Neural progenitor cell (in vitro differentiated cells): ENCODE measurements at regions not wholly inside any gene's neighbourhood (a gene's known extent, or its start where the extent isn't known, plus 50 kb on each side); places are given as distances from the start of the nearest gene placed in this dataset.
"Not testable (repeated sequence)": the region's sequence is repeated elsewhere in the genome, so short reads cannot be mapped to it uniquely, and the experiment has no call there.

Source experiments
- DNase-seq: peaks from one replicate; pipeline ENCODE4 v3.0.0-alpha.2; 2016; ENCODE audit warnings: low spot score
- H2AFZ ChIP-seq: fragments of 200-600 bp; sonication (generic); replicated peaks from 2 replicates; pipeline ENCODE4 v1.6.1; 2016; ENCODE audit warnings: antibody characterized with exemption
- H3F3A ChIP-seq: fragments of 200-600 bp; sonication (generic); 2 replicates; pipeline ENCODE4 v1.6.1; 2016; ENCODE audit warnings: antibody characterized with exemption, low read depth
- H3K27ac ChIP-seq: fragments of 200-600 bp; sonication (generic); 2 replicates; pipeline ENCODE4 v1.5.1; 2016; ENCODE audit warnings: mild to moderate bottlenecking
- H3K27me3 ChIP-seq: fragments of 200-600 bp; sonication (generic); 2 replicates; pipeline ENCODE4 v1.6.1; 2016; ENCODE audit warnings: mild to moderate bottlenecking, moderate library complexity
- H3K36me3 ChIP-seq: fragments of 200-600 bp; sonication (generic); 2 replicates; pipeline ENCODE4 v1.5.1; 2016
- H3K4me1 ChIP-seq: fragments of 200-600 bp; sonication (generic); 2 replicates; pipeline ENCODE4 v1.6.1; 2016; ENCODE audit warnings: mixed run types
- H3K4me2 ChIP-seq: fragments of 200-600 bp; sonication (generic); 2 replicates; pipeline ENCODE4 v1.6.1; 2016
- H3K4me3 ChIP-seq: fragments of 200-600 bp; sonication (generic); 2 replicates; pipeline ENCODE4 v1.5.1; 2016
- H3K79me2 ChIP-seq: fragments of 200-600 bp; sonication (generic); 2 replicates; pipeline ENCODE4 v1.6.1; 2016; ENCODE audit warnings: low read depth
- H3K9ac ChIP-seq: fragments of 200-600 bp; sonication (generic); 2 replicates; pipeline ENCODE4 v1.6.1; 2016
- H3K9me3 ChIP-seq: fragments of 200-600 bp; sonication (generic); 2 replicates; pipeline ENCODE4 v1.5.1; 2016; ENCODE audit warnings: low read depth
- H4K20me1 ChIP-seq: fragments of 200-600 bp; sonication (generic); 2 replicates; pipeline ENCODE4 v1.6.1; 2016; ENCODE audit warnings: low read depth
- H3K27ac Mint-ChIP-seq: 3 replicates; pipeline ENCODE4 v1.8.0; 2021; ENCODE audit warnings: mixed read lengths
- H3K27me3 Mint-ChIP-seq: 2 replicates; pipeline ENCODE4 v1.8.0; 2022; ENCODE audit warnings: low read depth, mild to moderate bottlenecking, inconsistent platforms, moderate library complexity, mixed read lengths; ENCODE audit not compliant: insufficient read depth
- H3K36me3 Mint-ChIP-seq: 3 replicates; pipeline ENCODE4 v1.8.0; 2021; ENCODE audit warnings: mixed read lengths
- H3K4me1 Mint-ChIP-seq: 3 replicates; pipeline ENCODE4 v1.8.0; 2021; ENCODE audit warnings: mixed read lengths
- H3K4me3 Mint-ChIP-seq: 3 replicates; pipeline ENCODE4 v1.8.0; 2021; ENCODE audit warnings: mild to moderate bottlenecking, moderate library complexity, mixed read lengths
- H3K9me3 Mint-ChIP-seq: 3 replicates; pipeline ENCODE4 v1.8.0; 2020; ENCODE audit warnings: mixed read lengths

GRCh38 chr16:33913601-33914000, 454.2 kb downstream of the TP53TG3F start:
- H3K4me1 Mint-ChIP-seq, DNase-seq, H3K4me1 ChIP-seq, H3K79me2 ChIP-seq, H3K9me3 Mint-ChIP-seq, H3K9me3 ChIP-seq, H3K27me3 Mint-ChIP-seq, H3K27ac Mint-ChIP-seq, H3K4me2 ChIP-seq, H3K36me3 ChIP-seq, H3K36me3 Mint-ChIP-seq, H3K4me3 ChIP-seq, H3F3A ChIP-seq, H4K20me1 ChIP-seq, H3K4me3 Mint-ChIP-seq, H2AFZ ChIP-seq, H3K9ac ChIP-seq, H3K27ac ChIP-seq, H3K27me3 ChIP-seq: not testable (repeated sequence)

- not testable (repeated sequence) for H3K9ac ChIP-seq, H3K4me1 ChIP-seq, H3F3A ChIP-seq, H3K9me3 Mint-ChIP-seq, H4K20me1 ChIP-seq, H3K4me3 ChIP-seq, H3K27me3 ChIP-seq, H2AFZ ChIP-seq, H3K4me2 ChIP-seq, H3K36me3 Mint-ChIP-seq, H3K27ac ChIP-seq, H3K36me3 ChIP-seq, H3K27me3 Mint-ChIP-seq, H3K27ac Mint-ChIP-seq, H3K4me1 Mint-ChIP-seq, DNase-seq, H3K9me3 ChIP-seq, H3K79me2 ChIP-seq, H3K4me3 Mint-ChIP-seq
Measured at GRCh38 chr16:33920761-33921545, 461.5 kb downstream of the TP53TG3F start.

GRCh38 chr16:33922914-33923313, 463.5 kb downstream of the TP53TG3F start:
- H3K4me2 ChIP-seq, H3K36me3 ChIP-seq, H3K9ac ChIP-seq, H3K79me2 ChIP-seq, H3K4me1 Mint-ChIP-seq, H3K4me3 Mint-ChIP-seq, H2AFZ ChIP-seq, H3K36me3 Mint-ChIP-seq, H3K9me3 Mint-ChIP-seq, H3K9me3 ChIP-seq, H3K4me1 ChIP-seq, H3K4me3 ChIP-seq, H3K27ac Mint-ChIP-seq, H3F3A ChIP-seq, H3K27me3 ChIP-seq, DNase-seq, H4K20me1 ChIP-seq, H3K27me3 Mint-ChIP-seq, H3K27ac ChIP-seq: not testable (repeated sequence)

- H3K9ac ChIP-seq, H3F3A ChIP-seq, H3K4me1 ChIP-seq, H2AFZ ChIP-seq, H3K9me3 Mint-ChIP-seq, H3K4me2 ChIP-seq, H4K20me1 ChIP-seq, H3K4me3 ChIP-seq, H3K4me1 Mint-ChIP-seq, H3K79me2 ChIP-seq, H3K27ac Mint-ChIP-seq, H3K27ac ChIP-seq, H3K27me3 ChIP-seq, DNase-seq, H3K36me3 Mint-ChIP-seq, H3K27me3 Mint-ChIP-seq, H3K9me3 ChIP-seq, H3K36me3 ChIP-seq, H3K4me3 Mint-ChIP-seq: not testable (repeated sequence)
Measured at GRCh38 chr16:33928026-33928425, 468.6 kb downstream of the TP53TG3F start.

DNA sequence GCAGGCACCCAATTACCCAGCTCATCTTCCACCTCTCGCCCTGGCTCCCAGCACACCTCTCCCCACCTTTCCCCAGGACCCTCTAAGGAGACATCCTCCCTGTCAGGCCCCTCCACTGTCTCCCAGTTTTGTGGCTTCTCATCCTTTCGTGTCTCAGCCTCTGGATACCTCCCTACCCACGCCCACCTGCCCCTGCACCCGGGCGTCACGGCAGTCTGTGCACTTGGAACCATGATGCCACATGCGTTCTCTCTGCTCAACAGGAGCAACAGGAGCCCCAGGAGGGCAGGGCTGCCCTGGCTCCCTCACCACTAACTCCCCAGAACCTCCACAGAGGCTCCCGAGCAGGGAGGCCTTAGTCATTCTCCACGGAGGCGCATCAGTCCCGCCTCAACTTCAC, 472.8 kb downstream of the TP53TG3F start:
- H2AFZ ChIP-seq, H3K4me3 ChIP-seq, H3K27ac ChIP-seq, H3K4me1 Mint-ChIP-seq, H3K79me2 ChIP-seq, H3K9me3 ChIP-seq, H4K20me1 ChIP-seq, H3K9me3 Mint-ChIP-seq, H3K4me2 ChIP-seq, H3K4me1 ChIP-seq, H3K27me3 ChIP-seq, H3K27me3 Mint-ChIP-seq, H3F3A ChIP-seq, H3K36me3 ChIP-seq, DNase-seq, H3K27ac Mint-ChIP-seq, H3K4me3 Mint-ChIP-seq, H3K9ac ChIP-seq, H3K36me3 Mint-ChIP-seq: not testable (repeated sequence)

GRCh38 chr16:33933039-33933438, 473.6 kb downstream of the TP53TG3F start:
- H3K9me3 Mint-ChIP-seq, H3K79me2 ChIP-seq, H3K4me3 ChIP-seq, H3K4me1 Mint-ChIP-seq, H3K4me3 Mint-ChIP-seq, H3K9me3 ChIP-seq, H3F3A ChIP-seq, H3K27ac Mint-ChIP-seq, H3K27me3 Mint-ChIP-seq, H3K27me3 ChIP-seq, H2AFZ ChIP-seq, H3K4me2 ChIP-seq, H4K20me1 ChIP-seq, H3K36me3 Mint-ChIP-seq, H3K36me3 ChIP-seq, H3K27ac ChIP-seq, DNase-seq, H3K4me1 ChIP-seq, H3K9ac ChIP-seq: not testable (repeated sequence)

- not testable (repeated sequence) for H3K36me3 ChIP-seq, H3K9ac ChIP-seq, H3K4me3 Mint-ChIP-seq, DNase-seq, H3K27me3 ChIP-seq, H3K4me1 ChIP-seq, H3K9me3 Mint-ChIP-seq, H3K27me3 Mint-ChIP-seq, H3K27ac ChIP-seq, H3K4me3 ChIP-seq, H4K20me1 ChIP-seq, H3K27ac Mint-ChIP-seq, H3K79me2 ChIP-seq, H3K4me1 Mint-ChIP-seq, H2AFZ ChIP-seq, H3F3A ChIP-seq, H3K36me3 Mint-ChIP-seq, H3K9me3 ChIP-seq, H3K4me2 ChIP-seq
Measured at GRCh38 chr16:33935766-33936165, 476.4 kb downstream of the TP53TG3F start.

- not testable (repeated sequence) for H3K27me3 Mint-ChIP-seq, H4K20me1 ChIP-seq, H3K36me3 ChIP-seq, H3K4me3 Mint-ChIP-seq, H3K27ac ChIP-seq, H3F3A ChIP-seq, DNase-seq, H3K4me1 Mint-ChIP-seq, H2AFZ ChIP-seq, H3K9ac ChIP-seq, H3K27ac Mint-ChIP-seq, H3K4me3 ChIP-seq, H3K9me3 Mint-ChIP-seq, H3K27me3 ChIP-seq, H3K9me3 ChIP-seq, H3K79me2 ChIP-seq, H3K4me2 ChIP-seq, H3K36me3 Mint-ChIP-seq, H3K4me1 ChIP-seq
Measured at GRCh38 chr16:33938097-33938496, 478.7 kb downstream of the TP53TG3F start.
